Naive thymus-derived CD8-positive, alpha-beta T cell (primary cell): ENCODE measurements at regions not wholly inside any gene's neighbourhood (a gene's known extent, or its start where the extent isn't known, plus 50 kb on each side); places are given as distances from the start of the nearest gene placed in this dataset.

Source experiments
- ATAC-seq, 2 donors: fragments of 150-1000 bp; cut with Tn5 transposase in 1 of 2; sonication (Bioruptor Pico), chemical (Tn5 transposase) in 1 of 2; 1 replicate in 1 of 2; 2 replicates in 1 of 2; pipeline ENCODE4 v1.10.0; 2021; ENCODE audit warnings: mild to moderate bottlenecking in 2 of 2, moderate library complexity in 2 of 2
- POLR2A ChIA-PET: fragments of 350-600 bp; sonication (Branson Sonifier 250); formaldehyde crosslinking; loops from one replicate; lab custom pipeline; 2021; ENCODE audit warnings: antibody characterized with exemption; lab: Charles Lee
- DNase-seq, 10 donors: peaks; one replicate each; pipeline versions ENCODE4 v3.0.0 to v3.0.0-alpha.2; 2020 to 2022
- H3K27ac Mint-ChIP-seq, 10 donors: one replicate each; pipeline ENCODE4 v1.8.0; 2020 to 2022; ENCODE audit warnings: mild to moderate bottlenecking in 10 of 10, mixed read lengths in 10 of 10, moderate library complexity in 4 of 10, inconsistent platforms in 1 of 10
- H3K27me3 Mint-ChIP-seq, 5 donors: one replicate each; pipeline ENCODE4 v1.8.0; 2021 to 2022; ENCODE audit warnings: mixed read lengths in 5 of 5
- H3K36me3 Mint-ChIP-seq, 3 donors: one replicate each; pipeline ENCODE4 v1.8.0; 2020 to 2022; ENCODE audit warnings: mixed read lengths in 3 of 3, mild to moderate bottlenecking in 2 of 3, inconsistent platforms in 1 of 3
- H3K4me1 Mint-ChIP-seq, 4 donors: one replicate each; pipeline ENCODE4 v1.8.0; 2021 to 2022; ENCODE audit warnings: mixed read lengths in 4 of 4
- H3K4me3 Mint-ChIP-seq, 10 donors: one replicate each; pipeline ENCODE4 v1.8.0; 2020 to 2022; ENCODE audit warnings: mild to moderate bottlenecking in 10 of 10, mixed read lengths in 10 of 10, moderate library complexity in 6 of 10, inconsistent platforms in 1 of 10
- H3K9me3 Mint-ChIP-seq, 9 donors: one replicate each; pipeline ENCODE4 v1.8.0; 2020 to 2022; ENCODE audit warnings: mixed read lengths in 9 of 9, mild to moderate bottlenecking in 3 of 9, inconsistent platforms in 1 of 9, moderate library complexity in 1 of 9

- no peak overlapping the region for H3K4me3 Mint-ChIP-seq
- no peaks in the 10 kb centered on the region for H3K4me1 Mint-ChIP-seq
- ATAC-seq = no peak
- DNase-seq = no peak
- no peaks in the 10 kb centered on the region for H3K36me3 Mint-ChIP-seq
- POLR2A ChIA-PET = no interaction called here
- H3K9me3 Mint-ChIP-seq = no peaks in the 10 kb centered on the region
- peaks cover 0 to 10% (median 5%) of the 10 kb centered on the region in 5 donors for H3K27me3 Mint-ChIP-seq
- no peak overlapping the region for H3K27ac Mint-ChIP-seq
These were observed 90.4 kb upstream of the CCDC91 start for GRCh38 chr12:28099871-28100270.

- H3K27ac Mint-ChIP-seq = no peak overlapping the region
- DNase-seq (no peak), ATAC-seq (no peak)
- no peaks in the 10 kb centered on the region for H3K9me3 Mint-ChIP-seq
- H3K36me3 Mint-ChIP-seq = no peaks in the 10 kb centered on the region
- POLR2A ChIA-PET = no interaction called here
- peaks cover 0 to 6% (median 4%) of the 10 kb centered on the region in 5 donors for H3K27me3 Mint-ChIP-seq
- H3K4me1 Mint-ChIP-seq = no peaks in the 10 kb centered on the region
- no peak overlapping the region for H3K4me3 Mint-ChIP-seq
These were observed 89.5 kb upstream of the CCDC91 start for GRCh38 chr12:28100717-28101116.

- H3K9me3 Mint-ChIP-seq = no peaks in the 10 kb centered on the region
- ATAC-seq (no peak), DNase-seq (no peak)
- H3K27me3 Mint-ChIP-seq = peaks cover 0 to 2% (median 0%) of the 10 kb centered on the region in 5 donors
- no peaks in the 10 kb centered on the region for H3K36me3 Mint-ChIP-seq
- no peak overlapping the region for H3K4me3 Mint-ChIP-seq
- H3K4me1 Mint-ChIP-seq = peaks cover 3 to 20% (median 12%) of the 10 kb centered on the region in 4 donors
- POLR2A ChIA-PET = no interaction called here
- H3K27ac Mint-ChIP-seq = no peak overlapping the region
These were observed 85.9 kb upstream of the CCDC91 start for GRCh38 chr12:28104316-28104715.

GRCh38 chr12:28104903-28105864, 85.1 kb upstream of the CCDC91 start:
- H3K9me3 Mint-ChIP-seq = no peaks in the 10 kb centered on the region
- no peak overlapping the region for H3K4me3 Mint-ChIP-seq

GRCh38 chr12:28107679-28108078, 82.6 kb upstream of the CCDC91 start:
- Mint-ChIP-seq H3K27me3 (peaks cover 0 to 2% (median 0%) of the 10 kb centered on the region in 5 donors), H3K4me3 (no peak overlapping the region), H3K36me3 (peaks cover 2 to 4% (median 3%) of the 10 kb centered on the region in 3 donors), H3K4me1 (peaks cover 7 to 22% (median 12%) of the 10 kb centered on the region in 4 donors), H3K27ac (no peak overlapping the region), H3K9me3 (peaks cover 0 to 10% (median 2%) of the 10 kb centered on the region in 9 donors)
- no peak for DNase-seq
- POLR2A ChIA-PET = no interaction called here
- no peak for ATAC-seq

More at GRCh38 chr12:28104903-28105864, 85.1 kb upstream of the CCDC91 start:
- H3K27me3 Mint-ChIP-seq = peaks cover 0 to 2% (median 0%) of the 10 kb centered on the region in 5 donors
- DNase-seq (no peak), ATAC-seq (no peak)
- peaks cover 4 to 22% (median 12%) of the 10 kb centered on the region in 4 donors for H3K4me1 Mint-ChIP-seq
- POLR2A ChIA-PET = no interaction called here
- no peak overlapping the region for H3K27ac Mint-ChIP-seq
- H3K36me3 Mint-ChIP-seq = no peaks in the 10 kb centered on the region

GRCh38 chr12:28108599-28108998, 81.7 kb upstream of the CCDC91 start:
- Mint-ChIP-seq H3K4me1 (peaks cover 7 to 22% (median 12%) of the 10 kb centered on the region in 4 donors), H3K4me3 (no peak overlapping the region), H3K9me3 (peaks cover 0 to 10% (median 2%) of the 10 kb centered on the region in 9 donors), H3K36me3 (peaks cover 2 to 4% (median 3%) of the 10 kb centered on the region in 3 donors), H3K27me3 (no peaks in the 10 kb centered on the region), H3K27ac (peak overlapping the region in 2 of 10 donors; percentile 1 to 60)
- ATAC-seq (peak; percentile 49 to 65), DNase-seq (peak in 3 of 10 donors; percentile 16 to 34 (median 16))
- POLR2A ChIA-PET = no interaction called here

GRCh38 chr12:28110329-28110728, 79.9 kb upstream of the CCDC91 start:
- Mint-ChIP-seq H3K27me3 (peaks cover 0 to 6% (median 0%) of the 10 kb centered on the region in 5 donors), H3K36me3 (peaks cover 2 to 4% (median 3%) of the 10 kb centered on the region in 3 donors), H3K9me3 (peaks cover 0 to 10% (median 2%) of the 10 kb centered on the region in 9 donors), H3K4me3 (no peak overlapping the region), H3K27ac (no peak overlapping the region), H3K4me1 (peaks cover 7 to 22% (median 12%) of the 10 kb centered on the region in 4 donors)
- ATAC-seq (no peak), DNase-seq (no peak)
- POLR2A ChIA-PET = no interaction called here

- Mint-ChIP-seq H3K36me3 (peaks cover 2 to 4% (median 3%) of the 10 kb centered on the region in 3 donors), H3K27ac (no peak overlapping the region)
- POLR2A ChIA-PET = no interaction called here
These were observed 75.8 kb upstream of the CCDC91 start for GRCh38 chr12:28114488-28114887.

GRCh38 chr12:28121433-28121832, 68.8 kb upstream of the CCDC91 start:
- Mint-ChIP-seq H3K4me1 (no peaks in the 10 kb centered on the region), H3K27ac (no peak overlapping the region), H3K4me3 (no peak overlapping the region), H3K36me3 (no peaks in the 10 kb centered on the region), H3K27me3 (peaks cover 0 to 1% (median 0%) of the 10 kb centered on the region in 5 donors), H3K9me3 (no peaks in the 10 kb centered on the region)
- ATAC-seq = no peak
- POLR2A ChIA-PET = no interaction called here
- no peak for DNase-seq

More at GRCh38 chr12:28114488-28114887, 75.8 kb upstream of the CCDC91 start:
- Mint-ChIP-seq H3K27me3 (peaks cover 0 to 6% (median 0%) of the 10 kb centered on the region in 5 donors), H3K9me3 (peaks cover 0 to 10% (median 2%) of the 10 kb centered on the region in 9 donors), H3K4me3 (no peak overlapping the region), H3K4me1 (peaks cover 0 to 4% (median under 1%) of the 10 kb centered on the region in 4 donors)
- DNase-seq = no peak
- no peak for ATAC-seq

- Mint-ChIP-seq H3K4me3 (no peak overlapping the region), H3K27ac (no peak overlapping the region), H3K27me3 (peaks cover 0 to 2% (median 0%) of the 10 kb centered on the region in 5 donors), H3K9me3 (no peaks in the 10 kb centered on the region), H3K36me3 (no peaks in the 10 kb centered on the region), H3K4me1 (no peaks in the 10 kb centered on the region)
- POLR2A ChIA-PET = no interaction called here
- DNase-seq = no peak
- ATAC-seq = no peak
These were observed 68.2 kb upstream of the CCDC91 start for GRCh38 chr12:28121899-28122655.

- Mint-ChIP-seq H3K27ac (no peak overlapping the region), H3K9me3 (no peaks in the 10 kb centered on the region), H3K27me3 (peaks cover 0 to 2% (median 0%) of the 10 kb centered on the region in 5 donors), H3K4me3 (no peak overlapping the region), H3K4me1 (no peaks in the 10 kb centered on the region), H3K36me3 (no peaks in the 10 kb centered on the region)
- DNase-seq = no peak
- no peak for ATAC-seq
- POLR2A ChIA-PET = no interaction called here
These were observed 67.5 kb upstream of the CCDC91 start for GRCh38 chr12:28122756-28123155.

- Mint-ChIP-seq H3K9me3 (no peaks in the 10 kb centered on the region), H3K4me1 (no peaks in the 10 kb centered on the region), H3K36me3 (no peaks in the 10 kb centered on the region), H3K4me3 (no peak overlapping the region), H3K27ac (no peak overlapping the region), H3K27me3 (peaks cover 0 to 4% (median 2%) of the 10 kb centered on the region in 5 donors)
- DNase-seq (no peak), ATAC-seq (no peak)
- POLR2A ChIA-PET = no interaction called here
These were observed 62.8 kb upstream of the CCDC91 start for GRCh38 chr12:28127455-28127854.
